ENCODE measurements at regions not wholly inside any gene's neighbourhood (a gene's known extent, or its start where the extent isn't known, plus 50 kb on each side); places are given as distances from the start of the nearest gene placed in this dataset.
"Not testable (repeated sequence)": the region's sequence is repeated elsewhere in the genome, so short reads cannot be mapped to it uniquely, and the experiment has no call there.

- not testable (repeated sequence) for TF ChIP-seq EZH2 (IDR thresholded peaks at IDR 0.05; ENCODE audit: insufficient read depth, poor library complexity, severe bottlenecking); EZH2phosphoT487 (IDR thresholded peaks at IDR 0.05; ENCODE audit: insufficient read depth, low read depth)
Observed at GRCh38 chr18:1097991-1098735, 193.5 kb downstream of the ADCYAP1 start.
